ENCODE measurements at regions not wholly inside any gene's neighbourhood (a gene's known extent, or its start where the extent isn't known, plus 50 kb on each side); places are given as distances from the start of the nearest gene placed in this dataset.

GRCh38 chr14:104297313-104297704 is 158.9 kb downstream of the KIF26A start:
- H3K27me3 Mint-ChIP-seq (ENCODE audit: insufficient read depth, unreplicated experiment): peaks cover 4% of the 10 kb centered on the region
- CTCF ChIA-PET: no interaction called here

GRCh38 chr14:104297721-104298401 is 159.5 kb downstream of the KIF26A start:
- Histone ChIP-seq H3K9me3 (no peaks in the 10 kb centered on the region), H3K4me1 (no peaks in the 10 kb centered on the region), H3K27me3 (replicated peaks; ENCODE audit: control insufficient read depth, insufficient read depth, low read length) (no peaks in the 10 kb centered on the region), H3K36me3 (ENCODE audit: control insufficient read depth, insufficient read depth, low read length) (no peaks in the 10 kb centered on the region), H3K4me3 (ENCODE audit: low read depth, low read length) (no peak overlapping the region)
- H3K4me1 Mint-ChIP-seq (ENCODE audit: low read depth, unreplicated experiment): no peaks in the 10 kb centered on the region
- H3K27me3 Mint-ChIP-seq (ENCODE audit: insufficient read depth, unreplicated experiment): peaks cover 4% of the 10 kb centered on the region
- intact Hi-C loops (cut with micrococcal nuclease; ENCODE audit: unreplicated experiment): no loop called here
- no peaks in the 10 kb centered on the region for H3K36me3 Mint-ChIP-seq (ENCODE audit: insufficient read depth, unreplicated experiment)
- no peak overlapping the region for H3K4me3 Mint-ChIP-seq (ENCODE audit: unreplicated experiment)
- no TSS peak for BruUV-seq (replicated peaks)
- peaks cover 8% of the 10 kb centered on the region for H3K9me3 Mint-ChIP-seq (ENCODE audit: unreplicated experiment)
- DNase-seq: no peak
- POLR2A ChIA-PET: no interaction called here
- H3K27ac Mint-ChIP-seq (ENCODE audit: unreplicated experiment): no peak overlapping the region
- TF ChIP-seq CTCF (IDR thresholded peaks at IDR 0.05; ENCODE audit: insufficient read depth in 1 of 2, low read depth in 1 of 2, low read length in 1 of 2, severe bottlenecking in 1 of 2, unreplicated experiment in 1 of 2): no peak
- CTCF ChIA-PET: no interaction called here

More at GRCh38 chr14:104297313-104297704, 158.9 kb downstream of the KIF26A start:
- POLR2A ChIA-PET: no interaction called here
- intact Hi-C loops (cut with micrococcal nuclease; ENCODE audit: unreplicated experiment): no loop called here
- Mint-ChIP-seq H3K36me3 (ENCODE audit: insufficient read depth, unreplicated experiment) (no peaks in the 10 kb centered on the region), H3K4me1 (ENCODE audit: low read depth, unreplicated experiment) (no peaks in the 10 kb centered on the region), H3K4me3 (ENCODE audit: unreplicated experiment) (no peak overlapping the region), H3K27ac (ENCODE audit: unreplicated experiment) (no peak overlapping the region), H3K9me3 (ENCODE audit: unreplicated experiment) (peaks cover 8% of the 10 kb centered on the region)
- TF ChIP-seq CTCF (IDR thresholded peaks at IDR 0.05; ENCODE audit: insufficient read depth in 1 of 2, low read depth in 1 of 2, low read length in 1 of 2, severe bottlenecking in 1 of 2, unreplicated experiment in 1 of 2): no peak
- Histone ChIP-seq H3K9me3 (no peaks in the 10 kb centered on the region), H3K27me3 (replicated peaks; ENCODE audit: control insufficient read depth, insufficient read depth, low read length) (no peaks in the 10 kb centered on the region), H3K36me3 (ENCODE audit: control insufficient read depth, insufficient read depth, low read length) (no peaks in the 10 kb centered on the region), H3K4me3 (ENCODE audit: low read depth, low read length) (no peak overlapping the region), H3K4me1 (no peaks in the 10 kb centered on the region)
- no TSS peak for BruUV-seq (replicated peaks)
- DNase-seq: no peak

GRCh38 chr14:104298458-104298857 is 160.1 kb downstream of the KIF26A start:
- Mint-ChIP-seq H3K9me3 (ENCODE audit: unreplicated experiment) (peaks cover 8% of the 10 kb centered on the region), H3K36me3 (ENCODE audit: insufficient read depth, unreplicated experiment) (no peaks in the 10 kb centered on the region), H3K4me1 (ENCODE audit: low read depth, unreplicated experiment) (no peaks in the 10 kb centered on the region), H3K4me3 (ENCODE audit: unreplicated experiment) (no peak overlapping the region), H3K27me3 (ENCODE audit: insufficient read depth, unreplicated experiment) (peaks cover 4% of the 10 kb centered on the region), H3K27ac (ENCODE audit: unreplicated experiment) (no peak overlapping the region)
- H3K9me3 ChIP-seq: no peaks in the 10 kb centered on the region
- no peaks in the 10 kb centered on the region for H3K36me3 ChIP-seq (ENCODE audit: control insufficient read depth, insufficient read depth, low read length)
- no peaks in the 10 kb centered on the region for H3K27me3 ChIP-seq (replicated peaks; ENCODE audit: control insufficient read depth, insufficient read depth, low read length)
- H3K4me1 ChIP-seq: no peaks in the 10 kb centered on the region
- intact Hi-C loops (cut with micrococcal nuclease; ENCODE audit: unreplicated experiment): no loop called here
- no peak for TF ChIP-seq CTCF (IDR thresholded peaks at IDR 0.05; ENCODE audit: insufficient read depth in 1 of 2, low read depth in 1 of 2, low read length in 1 of 2, severe bottlenecking in 1 of 2, unreplicated experiment in 1 of 2)
- BruUV-seq (replicated peaks): no TSS peak
- no peak for DNase-seq
- no peak overlapping the region for H3K4me3 ChIP-seq (ENCODE audit: low read depth, low read length)
- ChIA-PET POLR2A (no interaction called here), CTCF (no interaction called here)
